Ishikawa (cell line): ENCODE measurements at regions not wholly inside any gene's neighbourhood (a gene's known extent, or its start where the extent isn't known, plus 50 kb on each side); places are given as distances from the start of the nearest gene placed in this dataset.

Experiments
- CEBPB ChIP-seq: IDR thresholded peaks from 2 replicates; pipeline ENCODE4 v1.6.1; 2012
- CREB1 ChIP-seq: IDR thresholded peaks from 2 replicates; pipeline ENCODE4 v1.6.1; 2012; ENCODE audit warnings: low read depth
- EGR1 ChIP-seq: IDR thresholded peaks from 2 replicates; pipeline ENCODE4 v1.6.1; 2012
- EP300 ChIP-seq: IDR thresholded peaks from 2 replicates; pipeline ENCODE4 v1.6.1; 2012; ENCODE audit warnings: borderline replicate concordance
- FOXM1 ChIP-seq: IDR thresholded peaks from 2 replicates; pipeline ENCODE4 v1.6.1; 2012; ENCODE audit warnings: low read depth, borderline replicate concordance
- NFIC ChIP-seq: IDR thresholded peaks from 2 replicates; pipeline ENCODE4 v1.6.1; 2012
- RAD21 ChIP-seq: IDR thresholded peaks from 2 replicates; pipeline ENCODE4 v1.6.1; 2012; ENCODE audit warnings: low read depth
- TAF1 ChIP-seq: IDR thresholded peaks from 2 replicates; pipeline ENCODE4 v1.6.1; 2012; ENCODE audit warnings: low read depth, mild to moderate bottlenecking
- TCF12 ChIP-seq: IDR thresholded peaks from 2 replicates; pipeline ENCODE4 v1.6.1; 2012; ENCODE audit warnings: low read depth
- TEAD4 ChIP-seq: IDR thresholded peaks from 2 replicates; pipeline ENCODE4 v1.6.1; 2012
- YY1 ChIP-seq: IDR thresholded peaks from 2 replicates; pipeline ENCODE4 v1.6.1; 2012; ENCODE audit warnings: low read depth
- ZBTB7A ChIP-seq: IDR thresholded peaks from 2 replicates; pipeline ENCODE4 v1.6.1; 2012; ENCODE audit warnings: low read depth
- TF ChIP-seq, protein P1 (sequence below): IDR thresholded peaks from 2 replicates; pipeline ENCODE4 v1.6.1; 2012
- TF ChIP-seq, protein P2 (sequence below): IDR thresholded peaks from 2 replicates; pipeline ENCODE4 v1.6.1; 2012
- TF ChIP-seq, protein P3 (sequence below): IDR thresholded peaks from 2 replicates; pipeline ENCODE4 v1.6.1; 2012; ENCODE audit warnings: low read depth, mild to moderate bottlenecking

DNA sequence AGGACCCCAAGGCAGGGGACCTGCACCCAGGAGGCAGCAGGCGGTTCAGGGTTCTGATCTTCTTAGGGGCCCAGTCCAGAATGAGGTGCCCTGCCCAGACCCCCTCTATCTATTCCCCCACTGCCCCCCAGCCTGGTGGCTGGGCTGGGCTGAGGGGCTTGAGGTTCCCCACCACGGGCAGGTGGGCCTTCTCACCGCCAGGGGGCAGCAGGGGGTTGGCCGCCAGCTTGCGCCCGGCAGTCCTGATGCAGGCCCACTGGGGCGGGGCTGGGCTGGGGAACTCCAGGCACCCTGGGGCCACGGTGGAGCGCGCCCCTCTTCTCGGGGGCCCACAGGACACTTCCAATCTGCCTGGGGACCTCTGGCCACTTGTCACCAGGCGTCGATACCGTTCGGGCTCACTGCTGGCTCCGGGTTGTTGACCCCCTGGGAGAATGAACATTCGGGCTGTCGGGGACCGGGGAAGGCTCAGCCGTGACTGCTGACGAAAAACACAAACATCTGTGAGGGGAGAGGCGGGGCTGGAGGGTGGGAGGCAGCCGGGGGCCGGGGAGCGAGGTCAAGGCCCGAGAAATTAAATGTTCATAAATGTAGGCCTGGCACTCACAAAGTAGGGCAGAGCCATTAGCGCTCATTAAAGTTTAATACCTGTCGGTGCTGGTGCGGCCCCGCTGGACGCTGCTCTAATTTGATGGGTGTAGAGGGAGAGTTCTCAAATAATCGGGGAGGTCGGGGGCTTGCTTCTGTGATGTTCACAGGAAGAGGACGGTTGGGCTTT, 219.3 kb upstream of the GSE1 start:
- TF ChIP-seq RAD21 (peak; percentile 21; the same call in 1 of the 2 replicates), ZBTB7A (no peak), TCF12 (no peak)

DNA sequence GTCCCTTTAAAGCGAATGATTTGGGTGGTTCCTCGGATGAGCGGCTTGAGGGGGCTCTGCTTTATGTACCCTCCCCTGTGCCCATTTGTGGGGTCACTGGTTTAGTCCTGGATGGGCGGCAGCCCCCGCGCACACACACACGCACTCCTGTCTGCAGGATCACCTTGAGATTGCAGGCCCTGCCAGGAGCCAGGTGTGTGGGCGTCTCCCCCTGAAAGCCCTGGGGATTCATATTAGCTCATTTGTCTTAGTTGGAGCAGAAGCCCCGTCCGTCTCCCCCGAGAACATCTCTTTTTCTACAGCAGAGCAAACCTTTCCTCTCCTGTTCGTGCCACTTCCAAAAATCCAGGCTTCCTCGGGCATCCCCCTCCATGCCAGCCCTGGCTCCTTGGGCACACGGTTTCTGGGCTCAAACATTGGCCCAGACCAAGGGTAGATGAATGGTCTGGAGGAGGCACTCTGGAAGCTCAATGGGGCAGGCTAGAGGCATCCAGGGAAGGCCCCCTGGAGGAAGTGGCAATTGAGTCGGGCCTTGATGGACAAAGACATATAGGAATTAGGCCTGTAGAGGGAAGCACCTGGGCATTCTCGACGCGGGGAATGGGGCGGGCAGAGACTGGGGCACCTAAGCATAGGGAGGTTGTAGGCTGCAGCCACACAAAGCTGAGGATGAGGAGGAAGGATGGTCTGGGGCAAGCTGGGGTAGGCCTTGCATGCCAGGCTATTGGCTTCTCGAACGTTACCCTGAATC, 218.5 kb upstream of the GSE1 start:
- TF ChIP-seq FOXM1 (no peak), NFIC (no peak), EGR1 (peak; percentile 34; the same call in 1 of the 2 replicates)

DNA sequence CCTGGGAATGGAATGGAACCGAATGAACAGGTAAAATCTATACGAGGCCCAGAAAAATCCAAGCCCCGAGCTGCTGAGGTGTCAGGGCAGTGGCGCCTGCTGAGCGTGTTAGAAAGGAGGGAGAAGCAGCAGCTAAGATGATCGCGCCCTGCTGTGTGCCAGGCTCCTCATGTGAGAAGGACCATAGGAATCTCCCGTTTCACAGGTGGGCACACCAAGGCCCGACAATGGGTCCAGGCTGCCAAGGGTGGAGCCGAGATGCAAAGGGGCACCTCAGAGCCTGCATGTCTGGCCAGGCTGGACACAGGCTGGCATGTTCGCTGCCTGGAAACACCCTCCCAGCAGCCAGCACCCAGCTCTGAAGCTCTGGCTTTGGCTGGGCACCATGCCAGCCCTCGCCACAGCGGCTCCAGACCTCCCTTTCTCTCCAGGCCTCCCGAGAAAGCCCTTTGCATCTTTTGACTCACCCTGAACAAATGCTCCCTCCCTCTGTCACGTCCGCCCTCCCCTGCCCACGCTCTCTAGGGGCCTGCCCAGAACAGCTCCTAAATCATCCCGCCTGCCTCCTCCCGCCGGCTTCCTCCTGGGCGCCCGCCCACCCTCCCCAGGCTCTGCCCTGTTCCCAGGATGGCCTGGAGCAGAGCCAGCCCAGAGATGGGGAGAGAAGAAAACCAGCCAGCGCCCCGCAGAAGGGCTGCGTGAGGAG, 217.8 kb upstream of the GSE1 start:
- peak; percentile 74 for TF ChIP-seq TEAD4
- TF ChIP-seq RAD21 = peak; percentile 2; the same call in 1 of the 2 replicates
- no peak for TF ChIP-seq CEBPB
- peak; percentile 94 for TF ChIP-seq NFIC
- TF ChIP-seq, protein P1, sequence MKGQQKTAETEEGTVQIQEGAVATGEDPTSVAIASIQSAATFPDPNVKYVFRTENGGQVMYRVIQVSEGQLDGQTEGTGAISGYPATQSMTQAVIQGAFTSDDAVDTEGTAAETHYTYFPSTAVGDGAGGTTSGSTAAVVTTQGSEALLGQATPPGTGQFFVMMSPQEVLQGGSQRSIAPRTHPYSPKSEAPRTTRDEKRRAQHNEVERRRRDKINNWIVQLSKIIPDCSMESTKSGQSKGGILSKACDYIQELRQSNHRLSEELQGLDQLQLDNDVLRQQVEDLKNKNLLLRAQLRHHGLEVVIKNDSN = peak; percentile 10; the same call in 1 of the 2 replicates
- TF ChIP-seq, protein P2, sequence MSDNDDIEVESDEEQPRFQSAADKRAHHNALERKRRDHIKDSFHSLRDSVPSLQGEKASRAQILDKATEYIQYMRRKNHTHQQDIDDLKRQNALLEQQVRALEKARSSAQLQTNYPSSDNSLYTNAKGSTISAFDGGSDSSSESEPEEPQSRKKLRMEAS = peak; percentile 48; the same call in 1 of the 2 replicates
- peak; percentile 94 for TF ChIP-seq EGR1
- no peak for TF ChIP-seq CREB1
- TF ChIP-seq, protein P3, sequence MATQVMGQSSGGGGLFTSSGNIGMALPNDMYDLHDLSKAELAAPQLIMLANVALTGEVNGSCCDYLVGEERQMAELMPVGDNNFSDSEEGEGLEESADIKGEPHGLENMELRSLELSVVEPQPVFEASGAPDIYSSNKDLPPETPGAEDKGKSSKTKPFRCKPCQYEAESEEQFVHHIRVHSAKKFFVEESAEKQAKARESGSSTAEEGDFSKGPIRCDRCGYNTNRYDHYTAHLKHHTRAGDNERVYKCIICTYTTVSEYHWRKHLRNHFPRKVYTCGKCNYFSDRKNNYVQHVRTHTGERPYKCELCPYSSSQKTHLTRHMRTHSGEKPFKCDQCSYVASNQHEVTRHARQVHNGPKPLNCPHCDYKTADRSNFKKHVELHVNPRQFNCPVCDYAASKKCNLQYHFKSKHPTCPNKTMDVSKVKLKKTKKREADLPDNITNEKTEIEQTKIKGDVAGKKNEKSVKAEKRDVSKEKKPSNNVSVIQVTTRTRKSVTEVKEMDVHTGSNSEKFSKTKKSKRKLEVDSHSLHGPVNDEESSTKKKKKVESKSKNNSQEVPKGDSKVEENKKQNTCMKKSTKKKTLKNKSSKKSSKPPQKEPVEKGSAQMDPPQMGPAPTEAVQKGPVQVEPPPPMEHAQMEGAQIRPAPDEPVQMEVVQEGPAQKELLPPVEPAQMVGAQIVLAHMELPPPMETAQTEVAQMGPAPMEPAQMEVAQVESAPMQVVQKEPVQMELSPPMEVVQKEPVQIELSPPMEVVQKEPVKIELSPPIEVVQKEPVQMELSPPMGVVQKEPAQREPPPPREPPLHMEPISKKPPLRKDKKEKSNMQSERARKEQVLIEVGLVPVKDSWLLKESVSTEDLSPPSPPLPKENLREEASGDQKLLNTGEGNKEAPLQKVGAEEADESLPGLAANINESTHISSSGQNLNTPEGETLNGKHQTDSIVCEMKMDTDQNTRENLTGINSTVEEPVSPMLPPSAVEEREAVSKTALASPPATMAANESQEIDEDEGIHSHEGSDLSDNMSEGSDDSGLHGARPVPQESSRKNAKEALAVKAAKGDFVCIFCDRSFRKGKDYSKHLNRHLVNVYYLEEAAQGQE = no peak
- peak; percentile 90 for TF ChIP-seq TCF12
- peak; percentile 86 for TF ChIP-seq EP300
- peak; percentile 81 for TF ChIP-seq FOXM1

DNA sequence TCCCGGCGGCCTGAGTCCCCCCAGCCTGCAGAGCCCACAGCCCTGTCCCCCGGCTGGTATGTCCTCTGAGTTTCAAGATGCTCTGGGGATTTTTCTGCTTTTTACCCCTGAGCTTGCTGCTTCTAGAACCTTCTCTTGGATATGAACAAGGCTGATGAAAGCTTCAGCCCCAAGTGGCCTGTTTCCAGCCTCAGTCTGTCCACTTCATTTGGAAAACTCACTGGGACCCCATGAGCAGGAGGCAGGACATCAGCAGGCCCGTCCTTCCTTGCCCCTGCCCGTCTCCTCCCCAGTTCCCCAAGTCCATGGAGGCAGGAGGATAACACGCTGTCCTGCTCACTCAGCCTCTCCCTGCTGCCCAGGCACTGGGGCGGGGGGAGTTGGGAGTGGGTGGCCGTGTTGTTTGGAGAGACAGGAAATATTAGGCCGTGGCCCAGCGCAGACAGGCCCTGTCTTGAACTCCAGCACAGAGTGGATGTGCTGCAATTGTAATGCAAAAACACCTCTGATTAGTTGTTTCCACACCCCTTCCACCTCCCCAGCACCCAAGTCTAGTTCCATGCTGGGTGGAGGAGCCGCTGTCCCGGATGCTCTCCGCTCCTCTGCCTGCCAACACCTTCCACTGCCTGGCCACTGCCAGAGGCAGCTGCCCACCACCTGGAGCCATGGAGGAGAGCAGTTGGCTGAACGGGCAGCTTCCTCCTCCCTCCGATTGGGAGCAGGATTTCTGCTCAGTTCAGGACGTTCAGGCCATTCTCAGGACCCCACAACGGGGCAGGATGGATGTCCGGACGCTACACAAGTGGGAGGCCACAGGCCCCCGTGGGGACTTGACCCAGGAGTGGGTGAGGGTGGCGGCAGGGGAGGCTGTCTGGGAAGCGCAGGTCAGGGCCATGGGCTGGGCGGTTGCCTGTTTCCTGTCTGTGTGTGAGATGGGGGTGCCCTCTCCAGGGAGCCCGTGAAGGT, 216.9 kb upstream of the GSE1 start:
- no peak; the same call in 1 of the 2 replicates for TF ChIP-seq EGR1
- peak; percentile 9; the same call in 1 of the 2 replicates for TF ChIP-seq ZBTB7A

DNA sequence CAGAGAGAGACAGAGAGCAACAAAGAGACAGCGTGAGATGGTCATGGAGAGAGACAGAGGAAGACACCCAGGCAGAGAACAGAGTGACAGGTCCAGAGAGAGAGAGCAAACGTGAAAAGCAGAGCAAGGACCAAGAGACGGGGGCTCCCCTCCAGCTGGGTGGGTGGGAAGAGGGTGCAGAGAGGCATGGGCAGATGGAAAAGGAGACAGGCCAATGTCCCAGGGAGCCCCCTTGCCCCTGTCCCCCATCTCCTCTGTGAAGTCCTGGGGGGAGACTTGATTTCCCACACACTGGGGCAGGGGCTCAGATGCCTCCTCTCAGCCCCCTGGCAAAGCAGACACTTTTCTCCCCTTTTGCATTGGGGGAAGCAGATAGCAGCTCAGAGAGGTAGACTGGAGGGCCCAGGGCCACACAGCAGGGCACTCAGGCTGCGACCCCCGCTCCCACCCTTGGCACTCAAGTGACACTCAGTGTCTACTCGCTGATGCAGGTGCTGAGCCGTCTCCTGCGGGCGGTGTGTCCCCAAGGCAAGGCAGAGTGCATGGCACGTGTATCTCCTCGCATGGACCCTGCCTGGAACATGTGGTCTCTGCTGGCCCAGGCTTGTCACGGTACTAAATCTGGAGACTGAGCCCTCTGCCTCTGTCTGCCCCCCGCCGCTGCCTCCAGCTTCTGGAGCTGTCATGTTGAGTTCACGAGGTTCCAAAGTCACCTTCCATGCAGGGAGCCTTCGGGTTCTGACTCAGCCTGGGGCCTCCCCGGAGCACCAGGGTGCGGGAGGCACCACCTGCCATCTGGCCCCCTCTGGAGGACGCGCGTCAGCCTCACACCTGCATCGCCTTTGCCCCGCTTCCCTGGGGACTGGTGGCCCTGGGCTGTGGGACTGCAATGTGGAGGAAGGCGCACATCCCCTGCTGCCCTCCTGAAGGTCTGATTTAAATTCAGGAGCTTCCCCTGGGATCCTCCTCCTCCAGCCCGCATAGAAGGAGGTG, 215.9 kb upstream of the GSE1 start:
- TF ChIP-seq RAD21 (peak; percentile 50; the same call in 1 of the 2 replicates), NFIC (no peak), YY1 (no peak)
- TF ChIP-seq, protein P2 = peak; percentile 44; the same call in 1 of the 2 replicates

DNA sequence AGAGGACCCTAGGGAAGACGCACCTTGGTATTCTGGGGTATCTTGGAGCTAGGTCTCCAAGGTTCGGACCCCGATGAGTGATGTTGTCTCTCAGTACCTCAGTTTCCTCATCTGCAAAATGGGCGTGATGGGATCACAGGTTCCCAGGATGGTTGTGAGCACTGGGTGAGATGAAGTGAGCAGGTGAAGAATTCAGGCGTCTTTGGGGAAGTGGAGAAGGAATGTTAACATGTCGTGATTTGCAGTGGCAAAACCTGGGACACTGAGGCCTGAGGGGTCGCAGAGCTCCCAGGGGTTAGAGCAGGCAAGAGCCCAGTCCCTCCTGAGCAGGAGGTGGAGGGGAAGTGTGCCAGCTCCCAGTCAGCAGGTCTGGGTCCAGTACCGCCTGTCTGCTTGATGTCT, 215.1 kb upstream of the GSE1 start:
- TF ChIP-seq ZBTB7A (no peak), CREB1 (no peak), TCF12 (no peak), FOXM1 (no peak), RAD21 (no peak), EP300 (no peak), TAF1 (no peak), CEBPB (no peak), TEAD4 (no peak), YY1 (no peak), NFIC (no peak)
- TF ChIP-seq, protein P3 = no peak
- TF ChIP-seq, protein P1 = no peak
- TF ChIP-seq, protein P2 = no peak
